HG02938 (cell line): ENCODE measurements at regions not wholly inside any gene's neighbourhood (a gene's known extent, or its start where the extent isn't known, plus 50 kb on each side); places are given as distances from the start of the nearest gene placed in this dataset.
A peak's percentile ranks its signal among the peaks of the same experiment; 100 is the strongest.

Source experiments
- ATAC-seq: cut with Tn5 transposase; IDR thresholded peaks from one replicate; pipeline ENCODE4 v1.9.1; 2021; ENCODE audit warnings: mild to moderate bottlenecking, moderate library complexity; ENCODE audit not compliant: unreplicated experiment

DNA sequence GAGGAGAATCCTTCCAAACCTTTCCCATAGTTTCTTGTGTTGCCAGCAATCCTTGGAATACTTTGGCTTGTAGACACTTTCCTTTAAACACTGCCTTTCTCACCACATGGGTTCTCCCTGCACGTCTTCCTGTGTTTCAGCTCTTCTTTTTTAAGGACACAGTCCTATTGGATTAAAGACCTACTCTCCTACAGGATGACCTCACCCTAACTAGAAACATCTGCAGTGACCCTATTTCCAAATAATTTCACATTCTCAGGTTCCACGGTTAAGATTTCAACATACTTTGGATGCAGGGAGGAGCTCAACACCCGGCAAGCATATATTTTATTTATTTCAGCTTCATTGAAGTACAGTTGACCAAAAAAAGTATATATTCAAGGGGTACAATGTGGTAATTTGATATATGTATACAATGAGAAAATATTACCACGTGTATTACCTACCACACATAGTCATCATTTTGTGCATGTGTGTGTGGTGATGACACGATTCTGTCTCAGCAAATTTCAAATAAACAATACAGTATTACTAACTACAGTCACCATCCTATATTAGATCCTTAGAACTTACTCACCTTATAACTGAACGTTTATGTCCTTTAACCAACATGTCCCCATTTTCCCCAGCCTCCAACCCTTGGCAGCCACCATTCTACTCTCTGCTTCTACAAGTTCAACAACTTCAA lies 745.0 kb downstream of the CBLN2 start:
- no peak for ATAC-seq

- ATAC-seq, result no peak
These were observed 746.6 kb downstream of the CBLN2 start for GRCh38 chr18:71797554-71797953.

DNA sequence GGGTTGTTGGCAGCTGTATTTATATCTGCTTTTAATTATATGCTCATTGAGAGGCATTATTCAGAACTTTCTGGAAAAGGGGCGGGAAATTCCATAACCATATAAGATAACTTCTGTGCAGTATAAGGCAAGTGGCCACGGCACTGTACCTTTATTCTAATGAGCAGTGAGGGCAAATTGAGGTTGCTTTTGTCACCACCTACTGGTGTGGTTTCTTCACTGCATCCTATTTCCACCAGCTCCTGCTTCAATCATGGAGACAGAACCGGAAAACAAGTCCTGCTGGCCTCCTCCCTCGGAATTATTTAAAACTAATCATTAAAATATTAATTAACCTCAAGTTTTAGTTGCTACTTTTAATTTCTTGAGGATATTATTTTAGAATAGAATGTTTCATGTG lies 759.4 kb downstream of the CBLN2 start:
- ATAC-seq, result peak; percentile 84

DNA sequence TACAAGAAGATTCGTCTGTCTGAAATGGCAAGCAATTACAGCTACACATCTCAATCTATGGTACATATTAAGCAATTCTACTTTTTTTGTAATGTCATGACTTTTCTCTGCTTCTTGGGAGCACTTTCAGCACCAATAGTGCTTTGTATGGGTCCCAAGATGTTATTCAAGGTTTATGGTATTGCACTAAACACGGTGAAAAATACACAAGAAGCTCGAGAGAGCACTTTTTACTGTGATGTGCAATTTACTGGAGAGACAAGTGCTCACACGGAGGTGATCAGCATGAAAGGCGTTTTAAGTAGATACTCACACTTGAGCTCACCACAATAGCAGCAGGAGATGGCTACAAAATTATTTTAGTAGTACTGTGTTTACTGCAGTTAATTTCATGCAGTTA lies 783.6 kb downstream of the CBLN2 start:
- no peak for ATAC-seq

DNA sequence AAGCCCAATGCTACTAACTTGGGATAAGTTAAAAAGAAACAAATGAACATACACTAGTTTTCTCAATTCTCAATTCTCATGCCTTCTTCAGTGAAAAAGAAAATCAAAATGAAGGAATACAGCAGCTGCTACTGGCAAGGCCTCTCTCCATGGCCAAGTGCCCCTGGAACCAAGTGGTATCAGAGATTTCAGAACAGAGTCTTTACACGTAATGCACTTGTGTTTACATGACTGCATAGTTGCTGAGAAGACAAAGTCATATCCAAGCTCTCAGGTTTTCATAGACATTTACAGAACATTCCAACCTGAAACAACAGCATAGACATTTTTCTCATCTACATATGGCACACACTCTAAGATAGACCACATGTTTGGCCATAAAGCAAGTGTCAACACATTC lies 789.9 kb downstream of the CBLN2 start:
- ATAC-seq, result no peak

DNA sequence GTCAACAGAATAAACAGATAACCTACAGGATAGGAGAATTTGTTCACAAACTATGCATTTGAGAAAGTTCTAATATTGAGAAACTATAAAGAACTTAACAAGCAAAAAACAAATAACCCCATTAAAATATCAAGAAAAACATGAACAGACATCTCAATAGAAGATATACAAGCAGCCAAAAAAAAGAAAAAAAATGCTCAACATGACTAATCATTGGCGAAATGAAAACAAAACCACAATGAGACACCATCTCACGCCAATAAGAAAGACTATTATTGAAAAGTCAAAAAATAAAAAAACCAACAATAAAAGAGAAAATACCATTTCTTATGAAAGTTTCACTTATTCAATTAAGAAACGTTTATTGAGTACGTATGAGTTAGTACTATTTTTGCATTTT lies 800.5 kb downstream of the CBLN2 start:
- no peak for ATAC-seq

GRCh38 chr18:71729611-71730010 lies 814.5 kb downstream of the CBLN2 start:
- no peak for ATAC-seq

- no peak for ATAC-seq
These were observed 816.2 kb downstream of the CBLN2 start for GRCh38 chr18:71727909-71728308.

GRCh38 chr18:71725256-71725655 lies 818.9 kb downstream of the CBLN2 start:
- no peak for ATAC-seq

DNA sequence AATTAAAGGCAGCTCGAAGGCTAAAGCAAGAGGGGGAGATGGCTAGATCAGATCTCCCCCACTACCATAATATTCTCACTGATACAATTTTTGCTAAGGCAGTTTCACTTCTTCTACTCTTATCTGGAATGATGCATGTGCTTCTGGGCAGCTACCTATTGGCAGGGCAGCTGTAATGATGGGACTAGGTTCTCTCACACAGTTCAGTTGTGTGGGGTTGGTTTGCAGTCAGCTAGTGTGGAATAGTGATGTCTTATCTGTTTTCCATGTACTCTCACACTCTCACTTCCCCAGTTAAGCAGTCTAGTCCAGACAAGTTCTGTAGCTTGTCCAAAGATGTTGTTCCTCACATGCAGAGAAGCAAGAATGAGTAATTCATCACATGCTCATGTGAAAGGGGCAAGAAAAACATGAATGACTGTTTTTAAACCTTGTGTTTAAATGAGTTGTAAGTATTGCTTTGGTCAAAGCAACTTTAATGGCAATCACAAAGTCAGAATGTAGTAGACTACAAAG lies 836.1 kb downstream of the CBLN2 start:
- ATAC-seq, result no peak

GRCh38 chr18:71707400-71707799 lies 836.7 kb downstream of the CBLN2 start:
- ATAC-seq, result no peak

DNA sequence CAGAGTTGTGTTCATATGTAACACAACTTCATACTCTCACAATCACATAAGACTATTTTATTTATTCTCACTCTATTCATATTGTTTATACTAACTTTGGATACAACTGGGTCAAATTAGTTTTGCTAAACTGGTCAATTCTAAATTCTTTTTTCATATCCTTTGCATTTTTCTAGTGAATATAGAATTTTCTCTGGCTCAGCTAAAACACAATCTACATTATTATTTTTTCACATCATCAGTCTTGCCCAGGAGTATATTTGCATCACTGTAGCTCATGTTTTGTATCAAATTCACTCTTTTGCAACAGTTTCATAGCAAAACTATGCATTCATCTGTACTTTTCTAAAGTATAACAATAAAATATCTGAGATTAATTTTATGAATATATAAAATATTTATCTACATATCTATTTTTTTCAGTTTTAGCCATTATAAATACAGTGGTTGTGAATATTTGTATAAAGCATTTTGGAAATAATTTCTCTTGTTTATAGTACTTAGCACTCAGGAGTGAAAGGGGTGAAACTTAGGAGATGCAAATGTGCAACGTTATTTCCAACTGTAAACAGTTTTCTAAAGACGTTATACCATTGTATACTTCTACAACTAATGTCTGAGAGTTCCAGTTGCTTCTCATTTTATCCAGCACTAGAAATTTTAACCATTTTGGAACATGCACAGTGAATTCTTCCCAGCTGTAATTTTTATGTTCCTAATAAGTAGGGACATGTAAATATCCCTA lies 854.6 kb downstream of the CBLN2 start:
- no peak for ATAC-seq

DNA sequence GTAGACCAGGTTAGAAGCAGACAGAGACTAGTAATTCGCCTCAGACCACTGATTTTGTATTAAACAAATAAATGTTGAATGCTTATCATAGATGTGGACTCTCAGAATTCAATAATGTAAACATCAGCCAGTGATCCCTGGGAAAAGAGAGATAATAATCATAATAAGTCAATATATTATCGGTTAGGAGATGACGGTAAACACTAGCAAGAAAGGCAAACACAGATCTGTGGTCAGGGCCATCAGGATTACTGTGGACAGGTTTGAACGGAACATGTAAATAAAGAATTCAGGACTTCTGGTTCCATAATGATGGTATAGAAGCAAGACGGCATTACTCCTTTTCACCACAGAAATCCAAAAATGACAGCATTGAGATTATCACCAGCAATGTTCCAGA lies 861.6 kb downstream of the CBLN2 start:
- no peak for ATAC-seq

- no peak for ATAC-seq
These were observed 866.0 kb downstream of the CBLN2 start for GRCh38 chr18:71678144-71678543.

GRCh38 chr18:71673954-71674353 lies 870.2 kb downstream of the CBLN2 start:
- no peak for ATAC-seq

DNA sequence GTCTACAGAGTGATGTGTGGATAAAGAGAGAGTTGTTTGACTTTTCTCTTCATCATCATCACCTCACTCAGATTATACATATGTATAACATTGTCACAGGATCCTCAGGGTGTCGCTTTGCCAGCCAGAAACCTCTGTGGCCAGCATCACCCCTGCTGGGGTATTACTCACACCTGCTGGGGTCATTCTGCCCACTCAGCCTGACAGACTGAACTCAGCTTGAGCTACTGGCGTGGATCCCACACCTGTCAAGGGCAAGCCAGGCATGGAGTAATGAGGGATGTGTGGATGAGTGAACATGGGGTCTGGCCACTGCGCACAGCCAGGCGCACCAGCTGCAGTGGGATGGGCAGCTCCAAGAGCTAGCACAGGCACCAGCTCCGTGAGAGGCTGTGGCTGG lies 870.6 kb downstream of the CBLN2 start:
- no peak for ATAC-seq

GRCh38 chr18:71666481-71666880 lies 877.7 kb downstream of the CBLN2 start:
- no peak for ATAC-seq

DNA sequence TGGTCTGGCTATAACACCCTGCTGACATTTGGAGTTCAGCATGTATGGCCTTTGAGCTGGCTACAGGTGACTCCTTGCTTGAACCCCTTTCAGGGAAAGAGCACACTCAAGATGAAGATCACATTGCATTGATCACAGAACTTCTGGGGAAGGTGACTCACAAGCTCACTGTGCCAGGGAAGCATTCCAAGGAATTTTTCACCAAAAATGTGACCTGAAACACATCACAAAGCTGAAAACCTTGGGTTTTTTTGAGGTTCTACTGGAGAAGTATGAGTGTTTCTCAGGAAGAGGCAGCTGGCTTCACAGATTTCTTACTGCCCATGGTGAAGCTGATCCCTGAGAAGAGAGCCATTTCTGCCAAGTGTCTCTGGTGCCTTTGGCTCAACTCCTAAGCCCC lies 879.0 kb downstream of the CBLN2 start:
- ATAC-seq, result no peak

GRCh38 chr18:71643822-71644221 lies 900.3 kb downstream of the CBLN2 start:
- ATAC-seq, result no peak

GRCh38 chr18:71630696-71631095 lies 913.4 kb downstream of the CBLN2 start:
- ATAC-seq, result no peak

GRCh38 chr18:71625556-71626090 lies 918.5 kb downstream of the CBLN2 start:
- no peak for ATAC-seq

GRCh38 chr18:71598374-71598773 lies 945.8 kb downstream of the CBLN2 start:
- ATAC-seq, result no peak
